ENCODE measurements at regions not wholly inside any gene's neighbourhood (a gene's known extent, or its start where the extent isn't known, plus 50 kb on each side); places are given as distances from the start of the nearest gene placed in this dataset.

DNA sequence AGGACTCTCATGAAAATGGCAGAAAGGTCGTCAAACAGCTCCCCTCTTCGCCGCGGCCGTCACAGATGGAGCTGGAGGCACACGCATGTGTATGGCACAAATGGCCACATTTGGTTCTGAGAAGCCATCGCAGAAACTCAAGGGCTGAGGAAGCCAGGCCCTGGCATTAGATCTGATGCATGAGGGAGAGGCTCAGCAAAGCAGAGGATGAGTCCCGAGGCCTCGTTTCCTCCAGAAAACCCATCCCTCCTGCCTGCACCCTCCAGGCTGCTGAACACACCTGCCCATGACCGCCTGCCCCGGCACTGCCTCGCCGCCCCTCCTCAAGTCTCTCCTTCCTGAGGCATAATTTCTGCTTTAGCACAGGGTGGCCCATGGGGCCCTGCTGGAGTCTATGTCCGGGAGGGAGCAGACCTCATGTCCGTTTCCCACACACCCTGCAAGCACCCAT, 240.3 kb downstream of the DLL1 start:
- TF ChIP-seq, protein P1, sequence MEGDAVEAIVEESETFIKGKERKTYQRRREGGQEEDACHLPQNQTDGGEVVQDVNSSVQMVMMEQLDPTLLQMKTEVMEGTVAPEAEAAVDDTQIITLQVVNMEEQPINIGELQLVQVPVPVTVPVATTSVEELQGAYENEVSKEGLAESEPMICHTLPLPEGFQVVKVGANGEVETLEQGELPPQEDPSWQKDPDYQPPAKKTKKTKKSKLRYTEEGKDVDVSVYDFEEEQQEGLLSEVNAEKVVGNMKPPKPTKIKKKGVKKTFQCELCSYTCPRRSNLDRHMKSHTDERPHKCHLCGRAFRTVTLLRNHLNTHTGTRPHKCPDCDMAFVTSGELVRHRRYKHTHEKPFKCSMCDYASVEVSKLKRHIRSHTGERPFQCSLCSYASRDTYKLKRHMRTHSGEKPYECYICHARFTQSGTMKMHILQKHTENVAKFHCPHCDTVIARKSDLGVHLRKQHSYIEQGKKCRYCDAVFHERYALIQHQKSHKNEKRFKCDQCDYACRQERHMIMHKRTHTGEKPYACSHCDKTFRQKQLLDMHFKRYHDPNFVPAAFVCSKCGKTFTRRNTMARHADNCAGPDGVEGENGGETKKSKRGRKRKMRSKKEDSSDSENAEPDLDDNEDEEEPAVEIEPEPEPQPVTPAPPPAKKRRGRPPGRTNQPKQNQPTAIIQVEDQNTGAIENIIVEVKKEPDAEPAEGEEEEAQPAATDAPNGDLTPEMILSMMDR (IDR thresholded peaks at IDR 0.05; ENCODE audit: low read depth, low read length, poor library complexity, severe bottlenecking): no peak
- no peak for TF ChIP-seq EZH2phosphoT487 (IDR thresholded peaks at IDR 0.05; ENCODE audit: borderline replicate concordance, low read length)
